NB4 (cell line): ENCODE measurements at regions not wholly inside any gene's neighbourhood (a gene's known extent, or its start where the extent isn't known, plus 50 kb on each side); places are given as distances from the start of the nearest gene placed in this dataset.

ENCODE experiments used
- MAX ChIP-seq: IDR thresholded peaks from 2 replicates; pipeline ENCODE4 v1.6.1; 2011; ENCODE audit warnings: low read depth, low read length
- POLR2A ChIP-seq: IDR thresholded peaks from 2 replicates; pipeline ENCODE4 v1.6.1; 2011; ENCODE audit warnings: mild to moderate bottlenecking; ENCODE audit not compliant: insufficient read length; ENCODE audit errors: extremely low read depth
- TF ChIP-seq, protein P1 (sequence below): IDR thresholded peaks from one replicate; pipeline ENCODE4 v1.5.1; 2012; ENCODE audit warnings: low read depth, low read length

- TF ChIP-seq POLR2A (no peak), MAX (no peak)
- TF ChIP-seq, protein P1, sequence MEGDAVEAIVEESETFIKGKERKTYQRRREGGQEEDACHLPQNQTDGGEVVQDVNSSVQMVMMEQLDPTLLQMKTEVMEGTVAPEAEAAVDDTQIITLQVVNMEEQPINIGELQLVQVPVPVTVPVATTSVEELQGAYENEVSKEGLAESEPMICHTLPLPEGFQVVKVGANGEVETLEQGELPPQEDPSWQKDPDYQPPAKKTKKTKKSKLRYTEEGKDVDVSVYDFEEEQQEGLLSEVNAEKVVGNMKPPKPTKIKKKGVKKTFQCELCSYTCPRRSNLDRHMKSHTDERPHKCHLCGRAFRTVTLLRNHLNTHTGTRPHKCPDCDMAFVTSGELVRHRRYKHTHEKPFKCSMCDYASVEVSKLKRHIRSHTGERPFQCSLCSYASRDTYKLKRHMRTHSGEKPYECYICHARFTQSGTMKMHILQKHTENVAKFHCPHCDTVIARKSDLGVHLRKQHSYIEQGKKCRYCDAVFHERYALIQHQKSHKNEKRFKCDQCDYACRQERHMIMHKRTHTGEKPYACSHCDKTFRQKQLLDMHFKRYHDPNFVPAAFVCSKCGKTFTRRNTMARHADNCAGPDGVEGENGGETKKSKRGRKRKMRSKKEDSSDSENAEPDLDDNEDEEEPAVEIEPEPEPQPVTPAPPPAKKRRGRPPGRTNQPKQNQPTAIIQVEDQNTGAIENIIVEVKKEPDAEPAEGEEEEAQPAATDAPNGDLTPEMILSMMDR, result no peak
Measured at GRCh38 chr1:90800012-90800717, 83.1 kb upstream of the BARHL2 start.
